T-helper 1 cell treated with Interleukin-12 subunit alpha and Interleukin-12 subunit beta and Interleukin-4 antibody, amounts not matched to agents 30 μg/mL and 1 μg/mL, for 36 hours (primary cell): ENCODE measurements at regions not wholly inside any gene's neighbourhood (a gene's known extent, or its start where the extent isn't known, plus 50 kb on each side); places are given as distances from the start of the nearest gene placed in this dataset.

Experiments
- H3K27ac Mint-ChIP-seq: one replicate; pipeline ENCODE4 v1.8.0; 2021; ENCODE audit warnings: mild to moderate bottlenecking, mixed read lengths
- H3K27me3 Mint-ChIP-seq: one replicate; pipeline ENCODE4 v1.8.0; 2021; ENCODE audit warnings: low read depth, mixed read lengths
- H3K36me3 Mint-ChIP-seq: one replicate; pipeline ENCODE4 v1.8.0; 2021; ENCODE audit warnings: low read depth, mixed read lengths
- H3K4me1 Mint-ChIP-seq: one replicate; pipeline ENCODE4 v1.8.0; 2021; ENCODE audit warnings: low read depth, mixed read lengths
- H3K4me3 Mint-ChIP-seq: one replicate; pipeline ENCODE4 v1.8.0; 2021; ENCODE audit warnings: mild to moderate bottlenecking, moderate library complexity, mixed read lengths
- H3K9me3 Mint-ChIP-seq: one replicate; pipeline ENCODE4 v1.8.0; 2021; ENCODE audit warnings: mixed read lengths

DNA sequence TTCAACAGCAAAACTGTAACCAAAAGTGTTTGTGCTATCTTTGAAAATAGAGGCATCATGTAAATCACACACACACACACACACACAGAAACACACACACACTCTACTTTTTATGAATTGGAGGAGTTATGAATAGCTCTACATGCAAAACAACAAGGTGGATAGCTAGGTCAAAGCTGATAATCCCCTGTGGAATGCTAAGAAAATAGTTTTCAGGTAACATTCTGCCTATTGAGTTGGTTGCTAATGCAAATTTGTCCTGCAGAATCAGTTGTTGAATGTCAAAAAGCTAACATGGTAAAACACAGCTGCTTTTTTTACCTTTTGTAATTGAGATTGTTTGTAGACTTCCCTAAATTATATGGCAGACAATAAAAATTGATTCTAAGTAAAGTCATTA lies 1658.4 kb upstream of the RAG2 start:
- H3K9me3 Mint-ChIP-seq, result peaks cover 5% of the 10 kb centered on the region
- no peaks in the 10 kb centered on the region for H3K36me3 Mint-ChIP-seq
- no peak overlapping the region for H3K27ac Mint-ChIP-seq
- H3K4me1 Mint-ChIP-seq, result no peaks in the 10 kb centered on the region
- H3K4me3 Mint-ChIP-seq, result no peak overlapping the region
- no peaks in the 10 kb centered on the region for H3K27me3 Mint-ChIP-seq

DNA sequence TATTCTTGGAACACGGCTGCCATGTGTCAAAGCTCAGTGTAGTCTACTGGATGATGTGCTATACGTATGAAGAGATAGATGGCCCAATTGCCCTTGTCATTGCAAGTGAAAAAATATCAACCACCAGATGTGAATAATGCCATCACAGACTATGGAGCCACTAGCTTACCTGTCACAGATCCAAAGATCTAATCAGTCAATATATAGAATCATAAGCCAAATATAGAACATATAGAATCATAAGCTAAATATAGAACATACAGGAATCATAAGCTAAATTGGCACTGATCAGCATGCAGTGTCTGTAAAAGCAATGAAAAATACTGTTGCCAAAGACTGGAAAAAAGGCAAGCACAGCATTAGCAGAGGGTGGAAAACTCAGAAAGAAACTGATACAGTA lies 1656.9 kb upstream of the RAG2 start:
- no peak overlapping the region for H3K27ac Mint-ChIP-seq
- peaks cover 4% of the 10 kb centered on the region for H3K9me3 Mint-ChIP-seq
- no peaks in the 10 kb centered on the region for H3K36me3 Mint-ChIP-seq
- H3K4me3 Mint-ChIP-seq, result no peak overlapping the region
- no peaks in the 10 kb centered on the region for H3K27me3 Mint-ChIP-seq
- H3K4me1 Mint-ChIP-seq, result no peaks in the 10 kb centered on the region

GRCh38 chr11:38252620-38253019 lies 1654.6 kb upstream of the RAG2 start:
- H3K27me3 Mint-ChIP-seq, result no peaks in the 10 kb centered on the region
- H3K4me1 Mint-ChIP-seq, result no peaks in the 10 kb centered on the region
- H3K36me3 Mint-ChIP-seq, result no peaks in the 10 kb centered on the region
- peaks cover 15% of the 10 kb centered on the region for H3K9me3 Mint-ChIP-seq
- no peak overlapping the region for H3K4me3 Mint-ChIP-seq
- no peak overlapping the region for H3K27ac Mint-ChIP-seq

DNA sequence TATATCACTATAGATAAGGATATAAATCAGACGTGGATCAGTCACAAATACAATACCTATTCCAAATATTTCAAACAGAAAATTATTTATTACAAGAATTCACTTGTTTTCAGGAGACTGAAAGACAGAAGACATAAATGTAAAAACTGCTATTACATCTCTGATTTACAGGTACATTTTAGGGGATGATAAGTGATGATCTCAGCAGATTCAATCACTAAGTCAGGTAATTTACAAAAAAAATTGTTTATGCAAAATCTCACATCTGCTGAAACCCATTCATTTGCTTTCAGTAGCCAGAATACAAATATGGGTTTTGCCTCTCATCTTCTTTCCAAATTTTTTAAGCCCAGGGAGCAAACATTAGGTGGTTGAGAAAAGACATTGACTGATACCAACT lies 1648.4 kb upstream of the RAG2 start:
- no peaks in the 10 kb centered on the region for H3K27me3 Mint-ChIP-seq
- no peak overlapping the region for H3K27ac Mint-ChIP-seq
- H3K4me1 Mint-ChIP-seq, result no peaks in the 10 kb centered on the region
- H3K4me3 Mint-ChIP-seq, result no peak overlapping the region
- no peaks in the 10 kb centered on the region for H3K36me3 Mint-ChIP-seq
- peaks cover 22% of the 10 kb centered on the region for H3K9me3 Mint-ChIP-seq

DNA sequence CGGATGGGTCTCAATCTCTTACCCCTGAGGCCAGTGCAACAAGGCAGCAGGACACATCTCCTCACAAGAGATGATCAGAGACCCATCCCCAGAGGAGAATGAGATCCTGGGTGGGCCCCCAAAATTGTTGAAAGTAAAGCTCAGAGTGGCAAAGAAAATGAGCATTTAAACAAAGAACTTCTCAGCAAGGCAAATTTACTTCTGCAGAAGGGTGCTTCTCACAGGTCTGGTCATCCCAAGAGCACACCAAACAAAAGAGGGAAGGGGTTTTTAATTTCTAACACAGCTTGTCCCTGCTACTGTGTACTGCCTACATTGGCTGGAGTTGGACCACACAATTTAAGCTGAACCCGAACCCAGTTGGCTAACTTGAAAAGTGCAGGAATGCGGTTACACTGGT lies 1628.6 kb upstream of the RAG2 start:
- Mint-ChIP-seq H3K27me3 (no peaks in the 10 kb centered on the region), H3K9me3 (peaks cover 48% of the 10 kb centered on the region), H3K27ac (no peak overlapping the region), H3K36me3 (no peaks in the 10 kb centered on the region), H3K4me1 (no peaks in the 10 kb centered on the region), H3K4me3 (no peak overlapping the region)

GRCh38 chr11:38221295-38221694 lies 1623.3 kb upstream of the RAG2 start:
- no peak overlapping the region for H3K4me3 Mint-ChIP-seq
- no peak overlapping the region for H3K27ac Mint-ChIP-seq
- H3K9me3 Mint-ChIP-seq, result peaks cover 43% of the 10 kb centered on the region
- H3K27me3 Mint-ChIP-seq, result no peaks in the 10 kb centered on the region
- H3K36me3 Mint-ChIP-seq, result no peaks in the 10 kb centered on the region
- H3K4me1 Mint-ChIP-seq, result no peaks in the 10 kb centered on the region

- Mint-ChIP-seq H3K27me3 (no peaks in the 10 kb centered on the region), H3K36me3 (no peaks in the 10 kb centered on the region), H3K4me3 (no peak overlapping the region), H3K4me1 (no peaks in the 10 kb centered on the region), H3K27ac (no peak overlapping the region), H3K9me3 (peaks cover 34% of the 10 kb centered on the region)
Measured at GRCh38 chr11:38219636-38220035, 1621.6 kb upstream of the RAG2 start.

- H3K4me3 Mint-ChIP-seq, result no peak overlapping the region
- H3K27ac Mint-ChIP-seq, result no peak overlapping the region
- H3K36me3 Mint-ChIP-seq, result no peaks in the 10 kb centered on the region
- H3K4me1 Mint-ChIP-seq, result no peaks in the 10 kb centered on the region
- no peaks in the 10 kb centered on the region for H3K27me3 Mint-ChIP-seq
- peaks cover 10% of the 10 kb centered on the region for H3K9me3 Mint-ChIP-seq
Measured at GRCh38 chr11:38208951-38209350, 1610.9 kb upstream of the RAG2 start.

DNA sequence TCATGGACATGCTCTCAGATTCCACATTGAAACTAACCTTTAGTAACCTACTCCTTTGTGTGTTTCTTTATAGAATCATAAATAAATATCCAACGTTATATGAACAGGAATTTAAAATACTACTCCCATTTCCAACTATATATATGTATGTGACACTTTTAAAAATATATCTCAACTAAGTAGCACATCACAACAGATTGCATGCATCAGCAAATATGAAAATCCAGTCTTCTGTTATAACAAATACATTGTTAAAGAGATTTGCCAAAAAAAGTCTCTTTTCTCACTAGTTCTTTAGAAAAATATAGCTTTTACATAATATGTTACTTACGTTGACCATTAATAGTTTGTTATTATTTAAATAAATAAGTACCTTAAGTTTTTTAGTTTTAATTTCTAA lies 1608.6 kb upstream of the RAG2 start:
- no peaks in the 10 kb centered on the region for H3K4me1 Mint-ChIP-seq

DNA sequence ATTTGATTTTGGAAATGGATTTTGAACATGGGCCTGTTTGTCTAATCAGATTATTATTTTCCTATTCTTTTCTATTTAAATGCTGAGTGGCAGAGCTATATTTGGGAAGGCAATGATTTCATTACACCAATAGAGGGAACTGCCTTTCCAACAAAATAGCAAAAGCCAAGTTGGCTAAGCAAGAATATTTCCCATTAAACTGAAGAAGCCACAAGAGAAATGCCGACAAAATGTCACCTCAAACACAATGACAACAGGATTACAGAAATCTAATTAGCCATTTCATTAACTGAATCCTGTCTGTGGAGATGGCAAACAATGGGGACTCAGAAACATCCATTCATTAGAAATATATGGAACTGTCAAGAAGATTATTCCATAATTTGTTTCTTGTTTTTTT lies 1593.1 kb upstream of the RAG2 start:
- Mint-ChIP-seq H3K9me3 (peaks cover 27% of the 10 kb centered on the region), H3K4me1 (no peaks in the 10 kb centered on the region), H3K27me3 (no peaks in the 10 kb centered on the region), H3K36me3 (no peaks in the 10 kb centered on the region), H3K4me3 (no peak overlapping the region), H3K27ac (no peak overlapping the region)

More for the DNA sequence above, 1608.6 kb upstream of the RAG2 start:
- H3K27me3 Mint-ChIP-seq, result no peaks in the 10 kb centered on the region
- no peaks in the 10 kb centered on the region for H3K36me3 Mint-ChIP-seq
- peaks cover 18% of the 10 kb centered on the region for H3K9me3 Mint-ChIP-seq
- no peak overlapping the region for H3K27ac Mint-ChIP-seq
- H3K4me3 Mint-ChIP-seq, result no peak overlapping the region

DNA sequence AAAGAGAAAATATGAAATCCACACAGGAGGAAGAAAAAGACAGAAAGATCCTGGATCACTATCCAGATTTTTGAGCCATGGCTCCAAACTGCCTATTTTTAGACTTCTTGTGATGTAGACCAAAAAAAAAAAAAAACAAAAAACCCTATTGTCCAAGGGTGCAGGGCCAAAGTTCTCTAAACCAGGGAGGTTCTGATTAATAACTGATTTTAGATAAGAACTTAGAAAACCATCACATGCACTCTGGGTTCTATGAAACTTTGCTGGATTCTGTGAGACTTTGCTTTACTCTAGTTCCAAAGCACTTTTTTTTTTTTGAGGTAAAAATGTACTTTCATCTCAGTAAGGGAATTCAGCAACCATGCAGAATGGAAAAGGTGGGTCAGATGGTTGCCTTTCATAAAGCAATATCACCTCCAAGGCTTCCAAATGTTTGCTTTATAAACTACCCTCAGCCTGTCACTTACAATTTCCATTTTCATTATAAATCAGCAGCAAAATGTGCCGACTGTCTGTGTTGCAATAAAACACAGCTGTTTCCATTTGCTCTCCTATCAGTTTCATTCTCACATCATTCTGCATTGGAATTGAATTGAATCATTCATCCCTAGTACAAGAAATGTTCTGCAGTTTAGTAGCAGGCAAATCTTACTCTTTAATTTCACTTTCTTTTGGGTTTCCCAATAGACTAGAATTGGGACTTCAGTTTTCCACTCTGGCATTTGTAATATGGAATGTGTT lies 1584.3 kb upstream of the RAG2 start:
- Mint-ChIP-seq H3K4me3 (no peak overlapping the region), H3K36me3 (no peaks in the 10 kb centered on the region), H3K27ac (no peak overlapping the region), H3K9me3 (peaks cover 23% of the 10 kb centered on the region), H3K4me1 (no peaks in the 10 kb centered on the region), H3K27me3 (no peaks in the 10 kb centered on the region)

DNA sequence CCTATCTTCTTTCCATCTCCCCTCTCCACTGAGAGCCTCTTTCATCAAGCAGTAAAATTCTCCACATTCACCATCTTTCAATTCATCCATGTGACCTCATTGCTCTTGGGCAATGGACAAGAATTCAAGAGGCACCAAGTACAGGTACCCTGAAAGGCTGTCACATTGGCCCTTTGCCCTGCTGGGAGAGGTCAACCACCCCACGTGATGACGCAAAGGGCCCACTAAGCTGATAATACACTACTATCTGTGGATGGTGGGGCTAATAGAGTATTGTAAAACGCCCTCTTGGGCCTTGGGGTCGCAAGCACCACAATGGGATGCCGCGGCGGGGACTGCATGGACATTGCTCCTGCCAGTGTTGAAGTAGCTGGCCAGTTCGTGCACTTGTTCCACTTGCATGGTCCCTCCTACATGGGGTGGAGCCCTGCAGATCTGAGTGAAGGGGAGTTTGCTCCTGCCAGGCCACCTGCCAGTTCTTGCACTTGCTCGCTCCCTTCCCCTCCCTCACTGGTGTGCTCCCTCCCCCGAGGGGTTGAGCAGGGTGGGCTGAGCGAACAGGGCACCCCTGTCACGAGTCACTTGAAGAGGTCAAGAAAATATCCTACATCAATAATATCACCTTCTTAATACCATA lies 1578.8 kb upstream of the RAG2 start:
- Mint-ChIP-seq H3K4me1 (no peaks in the 10 kb centered on the region), H3K27ac (no peak overlapping the region), H3K36me3 (no peaks in the 10 kb centered on the region), H3K9me3 (peaks cover 18% of the 10 kb centered on the region), H3K27me3 (no peaks in the 10 kb centered on the region), H3K4me3 (no peak overlapping the region)

GRCh38 chr11:38173676-38174075 lies 1575.6 kb upstream of the RAG2 start:
- H3K9me3 Mint-ChIP-seq, result peaks cover 6% of the 10 kb centered on the region
- no peaks in the 10 kb centered on the region for H3K27me3 Mint-ChIP-seq
- no peak overlapping the region for H3K27ac Mint-ChIP-seq
- no peaks in the 10 kb centered on the region for H3K4me1 Mint-ChIP-seq
- H3K4me3 Mint-ChIP-seq, result no peak overlapping the region
- no peaks in the 10 kb centered on the region for H3K36me3 Mint-ChIP-seq

DNA sequence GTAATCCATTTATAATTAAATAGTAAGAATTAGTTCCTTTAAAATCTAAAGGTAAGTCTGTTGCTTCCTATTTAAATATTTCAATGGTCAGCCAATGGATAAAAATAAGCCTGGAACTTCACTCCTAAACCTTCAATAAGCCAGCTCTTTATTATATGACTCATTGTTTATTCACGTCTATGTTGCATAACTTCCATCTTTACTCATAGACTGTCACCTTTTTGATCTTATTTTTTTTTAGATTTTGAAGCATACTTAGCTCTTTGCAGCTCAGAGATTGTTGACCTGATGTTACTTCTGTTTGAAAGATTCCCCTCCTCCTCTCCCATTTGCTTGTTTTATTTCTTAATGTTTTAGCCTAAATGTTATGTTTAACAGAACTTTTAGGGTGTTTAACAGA lies 1571.2 kb upstream of the RAG2 start:
- Mint-ChIP-seq H3K4me1 (no peaks in the 10 kb centered on the region), H3K27me3 (no peaks in the 10 kb centered on the region), H3K9me3 (peaks cover 10% of the 10 kb centered on the region), H3K27ac (no peak overlapping the region), H3K4me3 (no peak overlapping the region), H3K36me3 (no peaks in the 10 kb centered on the region)

DNA sequence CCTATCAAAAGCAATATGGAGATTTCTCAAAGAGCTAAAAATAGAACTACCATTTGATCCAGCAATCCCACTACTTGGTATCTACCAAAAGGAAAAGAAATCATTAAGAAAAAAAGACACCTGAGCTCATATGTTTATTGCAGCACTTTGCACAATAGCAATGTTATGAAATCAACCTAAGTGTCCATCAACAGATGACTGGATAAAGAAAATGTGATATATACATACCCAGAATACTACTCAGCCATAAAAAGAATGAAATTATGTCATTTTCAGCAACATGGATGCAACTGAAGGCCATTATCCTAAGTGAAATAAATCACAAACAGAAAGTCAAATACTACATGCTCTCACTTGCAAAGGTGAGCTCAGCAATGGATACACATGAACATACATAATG lies 1565.5 kb upstream of the RAG2 start:
- peaks cover 27% of the 10 kb centered on the region for H3K9me3 Mint-ChIP-seq
- H3K27ac Mint-ChIP-seq, result no peak overlapping the region
- no peak overlapping the region for H3K4me3 Mint-ChIP-seq
- H3K4me1 Mint-ChIP-seq, result no peaks in the 10 kb centered on the region
- no peaks in the 10 kb centered on the region for H3K36me3 Mint-ChIP-seq
- H3K27me3 Mint-ChIP-seq, result no peaks in the 10 kb centered on the region
